ENCODE measurements at regions not wholly inside any gene's neighbourhood (a gene's known extent, or its start where the extent isn't known, plus 50 kb on each side); places are given as distances from the start of the nearest gene placed in this dataset.
"Not testable (repeated sequence)": the region's sequence is repeated elsewhere in the genome, so short reads cannot be mapped to it uniquely, and the experiment has no call there.

- FAIRE-seq (no peak), DNase-seq (ENCODE audit: extremely low spot score, insufficient read length, low read depth) (no peak)
Measured at GRCh38 chr7:46626691-46627310, 705.7 kb upstream of the IGFBP3 start.

GRCh38 chr7:46626261-46626660 is 705.2 kb upstream of the IGFBP3 start:
- FAIRE-seq (no peak), DNase-seq (ENCODE audit: extremely low spot score, insufficient read length, low read depth) (no peak)

GRCh38 chr7:46625032-46625431 is 704.0 kb upstream of the IGFBP3 start:
- FAIRE-seq = no peak
- no peak for DNase-seq (ENCODE audit: extremely low spot score, insufficient read length, low read depth)

- DNase-seq (ENCODE audit: extremely low spot score, insufficient read length, low read depth) = no peak
- no peak for FAIRE-seq
Measured at GRCh38 chr7:46622251-46622650, 701.2 kb upstream of the IGFBP3 start.

- FAIRE-seq (no peak), DNase-seq (ENCODE audit: extremely low spot score, insufficient read length, low read depth) (no peak)
Measured at GRCh38 chr7:46619723-46620310, 698.7 kb upstream of the IGFBP3 start.

- DNase-seq (ENCODE audit: extremely low spot score, insufficient read length, low read depth) (no peak), FAIRE-seq (no peak)
Measured at GRCh38 chr7:46616636-46617035, 695.6 kb upstream of the IGFBP3 start.

GRCh38 chr7:46613551-46613950 is 692.5 kb upstream of the IGFBP3 start:
- no peak for DNase-seq (ENCODE audit: extremely low spot score, insufficient read length, low read depth)
- FAIRE-seq = no peak

GRCh38 chr7:46613116-46613515 is 692.0 kb upstream of the IGFBP3 start:
- FAIRE-seq = no peak
- DNase-seq (ENCODE audit: extremely low spot score, insufficient read length, low read depth) = no peak

- FAIRE-seq (no peak), DNase-seq (ENCODE audit: extremely low spot score, insufficient read length, low read depth) (no peak)
Measured at GRCh38 chr7:46611508-46611907, 690.4 kb upstream of the IGFBP3 start.

- FAIRE-seq = no peak
- DNase-seq (ENCODE audit: extremely low spot score, insufficient read length, low read depth) = no peak
Measured at GRCh38 chr7:46610746-46611145, 689.7 kb upstream of the IGFBP3 start.

GRCh38 chr7:46607176-46607575 is 686.1 kb upstream of the IGFBP3 start:
- DNase-seq (ENCODE audit: extremely low spot score, insufficient read length, low read depth) (no peak), FAIRE-seq (no peak)

GRCh38 chr7:46606761-46607160 is 685.7 kb upstream of the IGFBP3 start:
- no peak for FAIRE-seq
- no peak for DNase-seq (ENCODE audit: extremely low spot score, insufficient read length, low read depth)

- DNase-seq (ENCODE audit: extremely low spot score, insufficient read length, low read depth) = no peak
- no peak for FAIRE-seq
Measured at GRCh38 chr7:46604241-46604661, 683.2 kb upstream of the IGFBP3 start.

- DNase-seq (ENCODE audit: extremely low spot score, insufficient read length, low read depth) = no peak
Measured at GRCh38 chr7:46603780-46604179, 682.7 kb upstream of the IGFBP3 start.

GRCh38 chr7:46603296-46603752 is 682.3 kb upstream of the IGFBP3 start:
- FAIRE-seq (no peak), DNase-seq (ENCODE audit: extremely low spot score, insufficient read length, low read depth) (no peak)

More at GRCh38 chr7:46603780-46604179, 682.7 kb upstream of the IGFBP3 start:
- FAIRE-seq = no peak

- FAIRE-seq (no peak), DNase-seq (ENCODE audit: extremely low spot score, insufficient read length, low read depth) (no peak)
Measured at GRCh38 chr7:46600340-46600739, 679.3 kb upstream of the IGFBP3 start.

GRCh38 chr7:46594831-46595230 is 673.8 kb upstream of the IGFBP3 start:
- FAIRE-seq; DNase-seq (ENCODE audit: extremely low spot score, insufficient read length, low read depth): not testable (repeated sequence)

- DNase-seq (ENCODE audit: extremely low spot score, insufficient read length, low read depth) = not testable (repeated sequence)
Measured at GRCh38 chr7:46590918-46591905, 670.1 kb upstream of the IGFBP3 start.

GRCh38 chr7:46589286-46589685 is 668.2 kb upstream of the IGFBP3 start:
- FAIRE-seq = no peak
- no peak for DNase-seq (ENCODE audit: extremely low spot score, insufficient read length, low read depth)

More at GRCh38 chr7:46590918-46591905, 670.1 kb upstream of the IGFBP3 start:
- FAIRE-seq = not testable (repeated sequence)

- no peak for DNase-seq (ENCODE audit: extremely low spot score, insufficient read length, low read depth)
- no peak for FAIRE-seq
Measured at GRCh38 chr7:46586406-46586805, 665.3 kb upstream of the IGFBP3 start.

GRCh38 chr7:46583656-46584055 is 662.6 kb upstream of the IGFBP3 start:
- FAIRE-seq (no peak), DNase-seq (ENCODE audit: extremely low spot score, insufficient read length, low read depth) (no peak)

All from GM18507 (cell line).